Hepatocyte (in vitro differentiated cells): ENCODE measurements at regions not wholly inside any gene's neighbourhood (a gene's known extent, or its start where the extent isn't known, plus 50 kb on each side); places are given as distances from the start of the nearest gene placed in this dataset.

Experiments used
- DNase-seq: peaks from one replicate; pipeline ENCODE4 v3.0.0-alpha.2; 2016; ENCODE audit warnings: low spot score
- H2AFZ ChIP-seq: fragments of 200-600 bp; sonication (generic); 2 replicates; pipeline ENCODE4 v1.6.0; 2016; ENCODE audit warnings: antibody characterized with exemption, mild to moderate bottlenecking
- H3K27ac ChIP-seq: fragments of 200-600 bp; sonication (generic); 2 replicates; pipeline ENCODE4 v1.5.1; 2016; ENCODE audit warnings: mild to moderate bottlenecking
- H3K27me3 ChIP-seq: fragments of 200-600 bp; sonication (generic); 2 replicates; pipeline ENCODE4 v1.6.1; 2016
- H3K36me3 ChIP-seq: fragments of 200-600 bp; sonication (generic); replicated peaks from 2 replicates; pipeline ENCODE4 v1.5.1; 2016; ENCODE audit warnings: low read depth; ENCODE audit not compliant: insufficient read depth
- H3K4me1 ChIP-seq: fragments of 200-600 bp; sonication (generic); 2 replicates; pipeline ENCODE4 v1.5.1; 2016; ENCODE audit warnings: mild to moderate bottlenecking, moderate library complexity; ENCODE audit not compliant: insufficient read depth
- H3K4me2 ChIP-seq: fragments of 200-600 bp; sonication (generic); 2 replicates; pipeline ENCODE4 v1.6.0; 2016
- H3K4me3 ChIP-seq: fragments of 200-600 bp; sonication (generic); 2 replicates; pipeline ENCODE4 v1.5.1; 2016; ENCODE audit warnings: mild to moderate bottlenecking
- H3K79me2 ChIP-seq: fragments of 200-600 bp; sonication (generic); 2 replicates; pipeline ENCODE4 v1.6.0; 2017; ENCODE audit warnings: mild to moderate bottlenecking
- H3K9me2 ChIP-seq: fragments of 200-600 bp; sonication (generic); replicated peaks from 2 replicates; pipeline ENCODE4 v1.6.0; 2017; ENCODE audit warnings: mild to moderate bottlenecking; ENCODE audit not compliant: insufficient read depth
- H3K9me3 ChIP-seq: fragments of 200-600 bp; sonication (generic); 2 replicates; pipeline ENCODE4 v1.5.1; 2016; ENCODE audit warnings: low read depth, mild to moderate bottlenecking
- H4K20me1 ChIP-seq: fragments of 200-600 bp; sonication (generic); 2 replicates; pipeline ENCODE4 v1.6.0; 2016; ENCODE audit warnings: mild to moderate bottlenecking; ENCODE audit not compliant: insufficient read depth, poor library complexity, severe bottlenecking
- CTCF ChIP-seq: fragments of 200-600 bp; sonication (generic); IDR thresholded peaks from 2 replicates; pipeline ENCODE4 v1.5.1; 2016; ENCODE audit warnings: antibody characterized with exemption, mild to moderate bottlenecking; ENCODE audit not compliant: poor library complexity
- EZH2 ChIP-seq: fragments of 200-600 bp; sonication (generic); IDR thresholded peaks from 2 replicates; pipeline ENCODE4 v1.6.1; 2016; ENCODE audit warnings: antibody characterized with exemption, mild to moderate bottlenecking, borderline replicate concordance
- EZH2phosphoT487 ChIP-seq: fragments of 200-600 bp; sonication (generic); IDR thresholded peaks from one replicate; pipeline ENCODE4 v1.6.1; 2018; ENCODE audit warnings: antibody characterized with exemption, mild to moderate bottlenecking, low read depth, moderate library complexity; ENCODE audit not compliant: unreplicated experiment, severe bottlenecking
- WGBS: methylation state at CpG from one replicate; pipeline ENCODE4 v1.1.6; 2016; ENCODE audit warnings: low lambda C conversion rate; ENCODE audit errors: missing lambda C conversion rate; 5-methylcytosine and 5-hydroxymethylcytosine counted together

- Histone ChIP-seq H3K4me3 (no peak overlapping the region), H3K27me3 (no peaks in the 10 kb centered on the region), H3K36me3 (no peaks in the 10 kb centered on the region), H3K79me2 (no peaks in the 10 kb centered on the region), H3K27ac (peak overlapping the region; percentile 77), H3K9me2 (no peaks in the 10 kb centered on the region), H3K4me2 (no peak overlapping the region), H3K4me1 (peaks cover 14% of the 10 kb centered on the region), H2AFZ (no peak overlapping the region), H3K9me3 (no peaks in the 10 kb centered on the region), H4K20me1 (no peaks in the 10 kb centered on the region)
- WGBS: 64% methylated on average over 14 of the region's 14 CpGs
- DNase-seq: peak; percentile 88
- TF ChIP-seq EZH2phosphoT487: no peak
- TF ChIP-seq EZH2: no peak
- no peak for TF ChIP-seq CTCF
These were observed 223.6 kb downstream of the ADAMTS15 start for GRCh38 chr11:130671801-130672700.

GRCh38 chr11:130672911-130673310 lies 224.5 kb downstream of the ADAMTS15 start:
- Histone ChIP-seq H3K27me3 (no peaks in the 10 kb centered on the region), H3K9me3 (no peaks in the 10 kb centered on the region), H3K79me2 (no peaks in the 10 kb centered on the region), H3K36me3 (no peaks in the 10 kb centered on the region), H3K9me2 (no peaks in the 10 kb centered on the region), H4K20me1 (no peaks in the 10 kb centered on the region), H2AFZ (no peak overlapping the region), H3K27ac (peak overlapping the region; percentile 77), H3K4me1 (peaks cover 17% of the 10 kb centered on the region), H3K4me3 (no peak overlapping the region), H3K4me2 (no peak overlapping the region)
- 90% methylated on average over 5 of the region's 5 CpGs for WGBS
- TF ChIP-seq EZH2phosphoT487: no peak
- TF ChIP-seq EZH2: no peak
- no peak for TF ChIP-seq CTCF
- DNase-seq: peak; percentile 34

- Histone ChIP-seq H4K20me1 (no peaks in the 10 kb centered on the region), H3K27me3 (no peaks in the 10 kb centered on the region), H3K79me2 (no peaks in the 10 kb centered on the region), H3K4me1 (peaks cover 17% of the 10 kb centered on the region), H3K36me3 (no peaks in the 10 kb centered on the region), H3K27ac (no peak overlapping the region), H3K4me2 (no peak overlapping the region), H2AFZ (no peak overlapping the region), H3K9me3 (peaks cover 2% of the 10 kb centered on the region), H3K9me2 (no peaks in the 10 kb centered on the region), H3K4me3 (no peak overlapping the region)
- DNase-seq: no peak
- TF ChIP-seq EZH2 (no peak), CTCF (no peak), EZH2phosphoT487 (no peak)
- 63% methylated on average over 2 of the region's 2 CpGs for WGBS
These were observed 225.3 kb downstream of the ADAMTS15 start for GRCh38 chr11:130673698-130674097.
